ENCODE measurements at regions not wholly inside any gene's neighbourhood (a gene's known extent, or its start where the extent isn't known, plus 50 kb on each side); places are given as distances from the start of the nearest gene placed in this dataset.
A peak's percentile ranks its signal among the peaks of the same experiment; 100 is the strongest.

GRCh38 chr2:234805836-234806235 lies 146.0 kb upstream of the SH3BP4 start:
- peak; percentile 51 for DNase-seq (ENCODE audit: low read depth)

GRCh38 chr2:234804704-234805103 lies 147.1 kb upstream of the SH3BP4 start:
- TF ChIP-seq CTCF (conservative IDR thresholded peaks at IDR 0.05; ENCODE audit: low read length), result no peak
- H3K4me3 ChIP-seq (ENCODE audit: low read length), result no peak overlapping the region
- DNase-seq (ENCODE audit: low read depth), result no peak

More at GRCh38 chr2:234805836-234806235, 146.0 kb upstream of the SH3BP4 start:
- H3K4me3 ChIP-seq (ENCODE audit: low read length), result no peak overlapping the region
- TF ChIP-seq CTCF (conservative IDR thresholded peaks at IDR 0.05; ENCODE audit: low read length), result no peak

GRCh38 chr2:234802845-234803171 lies 149.0 kb upstream of the SH3BP4 start:
- no peak for TF ChIP-seq CTCF (conservative IDR thresholded peaks at IDR 0.05; ENCODE audit: low read length)
- no peak overlapping the region for H3K4me3 ChIP-seq (ENCODE audit: low read length)
- DNase-seq (ENCODE audit: low read depth), result no peak

- H3K4me3 ChIP-seq (ENCODE audit: low read length), result no peak overlapping the region
- no peak for TF ChIP-seq CTCF (conservative IDR thresholded peaks at IDR 0.05; ENCODE audit: low read length)
- no peak for DNase-seq (ENCODE audit: low read depth)
Observed at GRCh38 chr2:234802071-234802844, 149.6 kb upstream of the SH3BP4 start.

GRCh38 chr2:234797566-234798250 lies 154.1 kb upstream of the SH3BP4 start:
- no peak for TF ChIP-seq CTCF (conservative IDR thresholded peaks at IDR 0.05; ENCODE audit: low read length)
- no peak overlapping the region for H3K4me3 ChIP-seq (ENCODE audit: low read length)
- DNase-seq (ENCODE audit: low read depth), result peak; percentile 62

- TF ChIP-seq CTCF (conservative IDR thresholded peaks at IDR 0.05; ENCODE audit: low read length), result no peak
- no peak overlapping the region for H3K4me3 ChIP-seq (ENCODE audit: low read length)
- DNase-seq (ENCODE audit: low read depth), result no peak
Observed at GRCh38 chr2:234796045-234796591, 155.7 kb upstream of the SH3BP4 start.
